Stimulated activated memory B cell treated with anti-CD40 and anti-IgM and Interleukin-4, amounts not matched to agents 10 μg/mL and 1 μg/mL and 100 μg/mL, for 72 hours (primary cell): ENCODE measurements at regions not wholly inside any gene's neighbourhood (a gene's known extent, or its start where the extent isn't known, plus 50 kb on each side); places are given as distances from the start of the nearest gene placed in this dataset.
A peak's percentile ranks its signal among the peaks of the same experiment; 100 is the strongest.
"Not testable (repeated sequence)": the region's sequence is repeated elsewhere in the genome, so short reads cannot be mapped to it uniquely, and the experiment has no call there.

Experiments
- ATAC-seq: fragments of 150-1000 bp; cut with Tn5 transposase; 2 replicates; pipeline ENCODE4 v1.10.0; 2021
- H3K27ac Mint-ChIP-seq: one replicate; pipeline ENCODE4 v1.8.0; 2022; ENCODE audit warnings: mild to moderate bottlenecking, mixed read lengths
- H3K27me3 Mint-ChIP-seq: one replicate; pipeline ENCODE4 v1.8.0; 2022; ENCODE audit warnings: mixed read lengths
- H3K36me3 Mint-ChIP-seq: one replicate; pipeline ENCODE4 v1.8.0; 2022; ENCODE audit warnings: mixed read lengths
- H3K4me1 Mint-ChIP-seq: one replicate; pipeline ENCODE4 v1.8.0; 2022; ENCODE audit warnings: mixed read lengths
- H3K4me3 Mint-ChIP-seq: one replicate; pipeline ENCODE4 v1.8.0; 2022; ENCODE audit warnings: mild to moderate bottlenecking, moderate library complexity, mixed read lengths
- H3K9me3 Mint-ChIP-seq: one replicate; pipeline ENCODE4 v1.8.0; 2022; ENCODE audit warnings: mixed read lengths

DNA sequence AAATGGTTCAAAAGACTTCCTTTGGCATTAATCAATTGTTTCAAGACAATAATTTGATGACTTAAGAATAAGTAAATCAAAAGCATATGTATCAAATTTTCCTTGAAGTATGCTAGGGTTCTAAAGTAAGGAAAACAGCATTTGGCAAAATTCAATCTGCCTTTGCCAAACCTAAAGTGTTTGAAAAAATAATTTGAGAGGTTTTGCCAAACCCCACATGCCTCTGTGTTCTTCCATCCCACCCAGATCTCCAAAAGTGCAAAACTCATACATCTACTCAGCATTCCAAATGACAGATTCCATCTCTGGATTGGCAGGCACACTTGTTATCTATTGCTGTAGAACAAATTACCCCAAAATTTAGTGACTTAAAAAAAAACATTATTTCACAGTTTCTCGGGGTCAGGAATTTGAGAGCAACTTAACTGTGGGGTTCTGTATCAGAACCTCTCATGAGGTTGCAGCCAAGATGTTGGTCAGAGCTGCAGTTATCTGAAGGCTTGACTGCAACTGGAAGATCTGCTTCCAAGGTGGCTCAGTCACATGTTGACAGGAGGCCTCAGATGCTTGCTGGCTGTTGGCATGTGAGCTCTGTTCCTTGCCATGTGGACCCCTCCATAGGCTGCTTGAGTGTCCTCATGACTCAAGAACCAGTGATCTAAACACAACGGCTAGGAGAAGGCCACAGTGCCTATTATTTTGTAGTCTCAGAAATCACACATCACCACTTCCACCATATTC, 100.6 kb upstream of the ARHGAP42 start:
- Mint-ChIP-seq H3K4me1 (peaks cover 9% of the 10 kb centered on the region), H3K9me3 (peaks cover 3% of the 10 kb centered on the region), H3K36me3 (no peaks in the 10 kb centered on the region), H3K27me3 (peaks cover 28% of the 10 kb centered on the region), H3K27ac (no peak overlapping the region), H3K4me3 (no peak overlapping the region)
- no peak for ATAC-seq

DNA sequence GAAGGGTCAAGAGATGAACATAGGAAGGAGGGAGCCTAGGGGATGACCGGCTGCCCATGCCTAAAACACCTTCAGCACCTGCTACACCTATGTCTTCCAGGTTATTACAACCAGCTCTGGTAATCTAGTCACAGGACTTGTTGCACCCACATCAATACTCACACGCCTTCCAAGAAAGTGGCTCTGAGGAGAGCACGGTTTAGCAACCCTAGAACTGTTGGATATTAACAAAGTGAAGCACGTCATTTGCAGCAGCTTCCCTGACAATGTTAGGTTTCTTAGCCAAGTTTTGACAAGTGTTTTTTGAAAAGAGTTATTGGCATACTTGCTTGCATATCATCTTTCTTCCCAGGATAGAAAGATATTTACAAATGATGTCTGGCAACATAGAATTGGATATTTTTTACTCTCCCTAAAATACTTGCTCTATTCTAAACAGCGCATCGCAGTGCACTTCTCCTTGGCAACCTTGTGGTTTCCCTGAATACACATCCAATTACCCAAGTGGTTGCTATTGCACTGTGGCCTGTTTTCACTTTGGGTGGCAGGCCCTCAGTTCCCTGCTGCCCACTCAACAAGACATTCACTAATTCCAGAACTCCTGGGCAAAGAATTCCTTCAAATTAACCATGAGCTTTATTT, 94.3 kb upstream of the ARHGAP42 start:
- H3K27me3 Mint-ChIP-seq, result peaks cover 45% of the 10 kb centered on the region
- H3K9me3 Mint-ChIP-seq, result no peaks in the 10 kb centered on the region
- no peaks in the 10 kb centered on the region for H3K36me3 Mint-ChIP-seq
- no peak for ATAC-seq
- H3K4me3 Mint-ChIP-seq, result no peak overlapping the region
- peaks cover 7% of the 10 kb centered on the region for H3K4me1 Mint-ChIP-seq
- H3K27ac Mint-ChIP-seq, result no peak overlapping the region

DNA sequence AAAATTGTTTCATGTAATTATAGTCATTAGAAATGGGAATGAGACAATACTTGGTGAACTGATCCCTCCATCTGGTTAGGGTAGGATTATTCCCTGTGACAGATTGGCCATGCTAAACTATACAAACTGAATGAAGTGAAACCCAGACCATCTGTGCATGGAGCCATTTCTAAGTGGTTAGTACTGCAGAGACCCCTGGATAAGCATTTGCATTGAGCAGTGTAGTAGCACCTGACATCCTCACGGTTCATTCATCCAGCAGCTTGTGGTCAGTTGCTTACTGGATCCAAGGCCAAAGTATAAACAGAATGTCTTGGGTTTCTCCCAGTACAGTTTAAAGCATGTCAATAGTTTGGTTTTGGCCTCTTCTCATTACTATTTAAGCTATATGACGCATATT, 93.8 kb upstream of the ARHGAP42 start:
- Mint-ChIP-seq H3K4me1 (peaks cover 1% of the 10 kb centered on the region), H3K4me3 (no peak overlapping the region), H3K27me3 (peaks cover 44% of the 10 kb centered on the region), H3K36me3 (no peaks in the 10 kb centered on the region), H3K27ac (no peak overlapping the region), H3K9me3 (no peaks in the 10 kb centered on the region)
- ATAC-seq, result no peak

DNA sequence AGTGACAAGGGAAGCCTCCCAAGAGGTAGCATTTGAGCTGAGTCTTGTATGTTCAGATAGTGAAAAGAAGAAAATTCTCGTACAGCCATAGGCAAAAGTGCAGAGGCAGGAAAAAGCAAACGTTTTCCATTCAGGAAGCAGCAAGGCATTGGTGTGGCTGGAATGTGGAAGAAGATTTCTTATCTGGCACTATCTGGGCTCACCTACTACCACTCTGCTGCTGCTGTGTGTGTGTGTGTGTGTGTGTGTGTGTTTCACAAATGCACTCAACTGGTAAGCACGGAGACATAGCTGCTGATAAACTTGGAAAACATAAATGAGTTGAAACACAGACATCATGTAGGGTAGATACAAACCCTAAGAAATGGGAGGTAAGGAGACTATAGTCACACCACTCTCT, 92.8 kb upstream of the ARHGAP42 start:
- no peak overlapping the region for H3K27ac Mint-ChIP-seq
- no peak for ATAC-seq
- H3K4me1 Mint-ChIP-seq, result no peaks in the 10 kb centered on the region
- H3K9me3 Mint-ChIP-seq, result no peaks in the 10 kb centered on the region
- H3K27me3 Mint-ChIP-seq, result peaks cover 42% of the 10 kb centered on the region
- H3K36me3 Mint-ChIP-seq, result no peaks in the 10 kb centered on the region
- no peak overlapping the region for H3K4me3 Mint-ChIP-seq

DNA sequence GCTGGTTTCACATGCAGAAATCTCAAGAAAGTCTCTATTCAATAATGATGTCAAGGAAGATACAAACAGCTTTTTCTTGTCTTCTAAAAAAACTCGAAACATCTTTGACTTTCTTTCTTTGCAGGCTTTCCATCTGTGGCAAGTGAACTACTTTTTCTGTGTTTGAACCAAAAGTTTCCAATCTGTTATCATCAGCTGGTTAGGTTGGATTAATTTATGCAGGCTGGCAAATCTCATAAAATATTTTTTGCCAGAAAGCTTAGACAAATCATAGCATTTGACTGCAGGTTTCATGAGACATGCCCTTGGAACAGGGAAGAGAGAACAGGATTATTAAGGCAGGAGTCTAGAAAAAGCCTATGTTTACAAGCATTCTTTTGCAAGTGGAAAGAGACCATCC, 86.1 kb upstream of the ARHGAP42 start:
- peaks cover 3% of the 10 kb centered on the region for H3K9me3 Mint-ChIP-seq
- no peak for ATAC-seq
- H3K4me3 Mint-ChIP-seq, result no peak overlapping the region
- H3K4me1 Mint-ChIP-seq, result no peaks in the 10 kb centered on the region
- H3K36me3 Mint-ChIP-seq, result no peaks in the 10 kb centered on the region
- H3K27me3 Mint-ChIP-seq, result peaks cover 13% of the 10 kb centered on the region
- no peak overlapping the region for H3K27ac Mint-ChIP-seq

DNA sequence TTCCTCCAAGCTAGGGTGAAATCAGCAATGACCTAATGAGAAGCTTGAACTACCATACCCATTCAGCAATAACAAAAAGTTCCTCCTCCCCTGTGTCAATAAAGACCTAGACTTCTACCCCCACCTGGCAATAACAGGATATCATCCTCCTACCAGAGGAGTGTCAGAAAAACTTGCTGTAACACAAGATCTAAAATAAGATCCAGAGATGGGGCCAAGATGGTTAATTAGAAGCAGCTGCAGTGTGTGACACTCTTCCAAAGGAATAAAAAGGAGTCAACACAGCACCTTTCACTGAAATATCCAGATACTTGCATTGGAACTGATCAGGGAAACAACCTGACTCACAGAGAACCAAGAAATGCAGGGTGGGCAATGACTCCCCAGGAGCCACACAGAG, 84.4 kb upstream of the ARHGAP42 start:
- no peak overlapping the region for H3K27ac Mint-ChIP-seq
- peaks cover 5% of the 10 kb centered on the region for H3K27me3 Mint-ChIP-seq
- no peaks in the 10 kb centered on the region for H3K4me1 Mint-ChIP-seq
- H3K9me3 Mint-ChIP-seq, result peaks cover 3% of the 10 kb centered on the region
- H3K36me3 Mint-ChIP-seq, result no peaks in the 10 kb centered on the region
- no peak overlapping the region for H3K4me3 Mint-ChIP-seq
- no peak for ATAC-seq

DNA sequence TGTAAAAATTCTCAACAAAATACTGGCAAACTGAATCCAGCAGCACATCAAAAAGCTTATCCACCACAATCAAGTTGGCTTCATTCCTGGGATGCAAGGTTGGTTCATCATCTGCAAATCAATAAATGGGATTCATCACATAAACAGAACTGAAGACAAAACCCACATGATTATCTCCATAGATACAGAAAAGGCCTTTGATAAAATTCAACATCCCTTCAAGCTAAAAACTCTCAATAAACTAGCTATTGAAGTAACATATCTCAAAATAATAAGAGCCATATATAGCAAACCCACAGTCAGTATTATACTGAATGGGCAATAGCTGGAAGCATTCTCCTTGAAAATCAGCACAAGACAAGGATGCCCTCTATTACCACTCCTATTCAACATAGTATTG, 79.3 kb upstream of the ARHGAP42 start:
- ATAC-seq, H3K27ac Mint-ChIP-seq, H3K36me3 Mint-ChIP-seq, H3K27me3 Mint-ChIP-seq, H3K4me3 Mint-ChIP-seq: not testable (repeated sequence)
- peaks cover 12% of the 10 kb centered on the region for H3K9me3 Mint-ChIP-seq
- peaks cover 17% of the 10 kb centered on the region for H3K4me1 Mint-ChIP-seq

DNA sequence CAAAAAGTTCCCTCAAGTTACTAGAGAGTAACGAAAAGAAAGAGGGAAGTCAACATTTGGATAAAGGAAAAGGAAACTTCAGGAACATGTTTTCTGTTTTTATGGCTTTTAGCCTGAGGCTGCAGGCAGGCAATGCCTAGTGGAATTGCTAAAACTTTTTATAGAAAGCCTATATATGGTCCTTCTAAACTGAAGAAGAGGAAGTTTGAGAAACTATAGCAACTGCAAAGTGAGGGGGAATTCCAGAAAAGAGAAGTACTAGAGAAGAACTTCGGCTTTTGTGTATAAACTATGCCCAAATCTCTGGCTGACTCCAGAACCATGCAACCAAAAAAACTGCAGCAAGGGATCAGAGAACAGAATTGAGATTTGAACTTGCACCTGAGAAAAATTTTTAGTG, 74.3 kb upstream of the ARHGAP42 start:
- H3K4me1 Mint-ChIP-seq, result peaks cover 37% of the 10 kb centered on the region
- H3K27ac Mint-ChIP-seq, result no peak overlapping the region
- peak; percentile 91 for ATAC-seq
- no peak overlapping the region for H3K4me3 Mint-ChIP-seq
- H3K36me3 Mint-ChIP-seq, result peaks cover 6% of the 10 kb centered on the region
- peaks cover 12% of the 10 kb centered on the region for H3K9me3 Mint-ChIP-seq
- H3K27me3 Mint-ChIP-seq, result no peaks in the 10 kb centered on the region

DNA sequence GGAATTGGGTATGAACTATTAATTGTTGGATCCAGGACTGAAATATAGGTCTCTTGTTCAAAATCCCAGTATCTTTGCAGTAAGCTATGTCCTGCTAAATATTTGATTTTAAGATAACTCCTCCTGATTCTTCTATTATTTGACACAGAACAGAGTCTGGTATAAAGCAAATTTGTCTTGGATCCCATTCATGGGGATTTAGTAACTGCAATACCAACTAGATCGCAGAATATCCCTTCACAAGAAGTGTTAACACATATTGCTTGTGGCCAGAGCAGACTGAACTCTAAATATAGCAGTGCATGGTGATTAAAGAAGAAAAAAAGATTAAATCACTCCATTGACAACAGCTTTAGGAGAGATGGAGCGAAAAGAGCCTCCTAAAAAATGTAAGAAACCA, 68.2 kb upstream of the ARHGAP42 start:
- Mint-ChIP-seq H3K36me3 (peaks cover 12% of the 10 kb centered on the region), H3K27ac (no peak overlapping the region)
- ATAC-seq, result no peak

DNA sequence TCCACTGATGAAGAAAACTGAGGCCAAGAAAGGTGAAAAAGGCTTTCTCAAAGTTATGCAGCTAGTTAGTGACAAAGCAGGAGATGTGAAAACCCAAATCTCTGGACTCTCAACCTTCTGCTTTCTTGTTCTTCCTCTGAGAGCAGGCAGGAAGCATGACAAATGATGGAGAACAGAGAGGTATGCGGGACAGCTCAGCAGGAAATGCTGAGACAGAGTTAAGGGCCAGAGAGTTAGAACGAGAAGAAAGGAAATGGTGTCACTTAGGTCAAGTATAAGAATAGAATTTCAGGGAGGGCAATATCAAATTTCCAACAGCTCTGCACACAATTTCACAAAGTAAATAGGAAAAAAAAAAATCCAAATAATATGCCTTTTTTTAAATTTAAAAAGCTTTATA, 67.6 kb upstream of the ARHGAP42 start:
- H3K27ac Mint-ChIP-seq, result no peak overlapping the region
- H3K4me3 Mint-ChIP-seq, result no peak overlapping the region
- no peaks in the 10 kb centered on the region for H3K27me3 Mint-ChIP-seq
- H3K9me3 Mint-ChIP-seq, result peaks cover 21% of the 10 kb centered on the region
- peaks cover 16% of the 10 kb centered on the region for H3K4me1 Mint-ChIP-seq
- H3K36me3 Mint-ChIP-seq, result peaks cover 17% of the 10 kb centered on the region
- no peak for ATAC-seq

More for the DNA sequence above, 68.2 kb upstream of the ARHGAP42 start:
- Mint-ChIP-seq H3K4me1 (peaks cover 16% of the 10 kb centered on the region), H3K4me3 (no peak overlapping the region), H3K9me3 (peaks cover 17% of the 10 kb centered on the region), H3K27me3 (no peaks in the 10 kb centered on the region)

DNA sequence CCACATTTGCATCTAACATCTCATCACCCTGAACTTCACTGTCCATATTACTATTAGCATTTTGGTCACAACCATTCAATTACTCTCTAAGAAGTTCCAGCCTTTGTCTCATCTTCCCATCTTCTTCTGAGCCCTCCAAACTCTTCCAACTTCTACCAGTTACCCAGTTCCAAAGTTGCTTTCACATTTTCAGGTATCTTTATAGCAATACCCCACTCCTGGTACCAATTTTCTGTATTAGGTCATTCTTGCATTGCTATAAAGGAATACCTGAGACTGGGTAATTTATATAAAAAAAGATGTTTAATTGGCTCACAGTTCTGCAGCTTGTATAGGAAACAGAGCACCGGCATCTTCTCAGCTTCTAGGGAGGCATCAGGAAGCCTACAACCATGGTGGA, 64.7 kb upstream of the ARHGAP42 start:
- H3K36me3 Mint-ChIP-seq, result peaks cover 20% of the 10 kb centered on the region
- no peak overlapping the region for H3K4me3 Mint-ChIP-seq
- H3K27ac Mint-ChIP-seq, result no peak overlapping the region
- no peak for ATAC-seq
- H3K27me3 Mint-ChIP-seq, result no peaks in the 10 kb centered on the region
- H3K4me1 Mint-ChIP-seq, result peaks cover 6% of the 10 kb centered on the region
- peaks cover 22% of the 10 kb centered on the region for H3K9me3 Mint-ChIP-seq

DNA sequence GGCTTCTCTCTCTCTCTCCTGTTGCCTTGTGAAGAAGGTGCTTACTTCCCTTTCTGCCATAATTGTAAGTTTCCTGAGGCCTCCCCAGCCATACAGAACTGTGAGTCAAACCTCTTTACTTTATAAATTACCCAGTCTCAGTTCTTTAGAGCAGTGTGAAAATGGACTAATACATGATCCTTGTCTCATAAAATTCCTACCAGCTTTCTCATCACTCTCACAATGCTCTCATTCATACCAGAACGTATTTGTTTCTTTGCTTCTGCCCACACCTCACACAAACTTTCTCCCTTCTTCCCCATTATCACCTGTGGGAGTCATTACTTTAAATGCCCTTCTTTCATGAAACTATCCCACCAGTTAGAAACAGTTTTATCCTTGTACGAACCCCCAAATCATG, 62.7 kb upstream of the ARHGAP42 start:
- Mint-ChIP-seq H3K27ac (no peak overlapping the region), H3K4me3 (no peak overlapping the region), H3K36me3 (peaks cover 20% of the 10 kb centered on the region), H3K9me3 (peaks cover 22% of the 10 kb centered on the region), H3K27me3 (no peaks in the 10 kb centered on the region), H3K4me1 (peaks cover 4% of the 10 kb centered on the region)
- no peak for ATAC-seq

DNA sequence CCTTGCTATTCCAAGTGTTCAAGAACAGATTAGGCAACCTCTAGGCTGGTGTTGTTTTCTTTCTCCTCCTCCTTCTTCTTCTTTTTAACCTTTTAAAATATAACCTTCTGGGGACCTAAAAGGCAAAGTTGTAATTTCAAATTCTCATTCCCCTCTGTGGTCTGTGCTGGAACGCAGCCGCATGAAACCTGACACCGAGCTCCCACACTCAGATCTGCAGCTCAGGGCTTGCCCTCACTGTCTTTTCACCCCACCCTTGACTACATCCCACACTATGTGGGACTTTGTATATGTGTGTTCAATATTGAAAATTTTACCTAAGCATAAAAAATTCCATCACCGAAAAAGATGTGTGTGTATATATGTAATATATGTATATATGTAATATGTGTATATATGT, 62.0 kb upstream of the ARHGAP42 start:
- Mint-ChIP-seq H3K27ac (no peak overlapping the region), H3K27me3 (no peaks in the 10 kb centered on the region), H3K36me3 (peaks cover 20% of the 10 kb centered on the region), H3K9me3 (peaks cover 22% of the 10 kb centered on the region), H3K4me3 (no peak overlapping the region), H3K4me1 (no peaks in the 10 kb centered on the region)
- no peak for ATAC-seq

DNA sequence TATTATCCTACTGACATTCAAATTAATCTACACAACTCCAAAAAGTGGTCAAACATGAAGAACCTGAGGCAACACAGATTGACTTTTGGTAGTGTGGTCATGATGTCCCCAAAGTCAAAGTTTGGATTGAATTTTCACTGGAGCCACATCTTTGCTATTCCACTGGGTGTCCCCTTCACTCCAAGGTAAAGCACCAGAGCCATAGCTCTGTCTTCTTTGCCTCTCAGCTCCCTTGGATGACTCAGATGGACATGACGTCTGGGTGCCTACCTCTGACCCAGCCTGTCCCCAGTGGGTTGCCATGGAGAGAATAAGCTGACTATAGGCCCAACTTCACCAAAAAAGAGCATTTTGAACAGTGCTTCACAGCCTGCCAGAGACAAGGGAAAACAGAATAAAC, 57.4 kb upstream of the ARHGAP42 start:
- no peak for ATAC-seq
- H3K27ac Mint-ChIP-seq, result no peak overlapping the region
- H3K4me1 Mint-ChIP-seq, result no peaks in the 10 kb centered on the region
- no peaks in the 10 kb centered on the region for H3K9me3 Mint-ChIP-seq
- no peaks in the 10 kb centered on the region for H3K27me3 Mint-ChIP-seq
- H3K36me3 Mint-ChIP-seq, result peaks cover under 1% of the 10 kb centered on the region
- no peak overlapping the region for H3K4me3 Mint-ChIP-seq

DNA sequence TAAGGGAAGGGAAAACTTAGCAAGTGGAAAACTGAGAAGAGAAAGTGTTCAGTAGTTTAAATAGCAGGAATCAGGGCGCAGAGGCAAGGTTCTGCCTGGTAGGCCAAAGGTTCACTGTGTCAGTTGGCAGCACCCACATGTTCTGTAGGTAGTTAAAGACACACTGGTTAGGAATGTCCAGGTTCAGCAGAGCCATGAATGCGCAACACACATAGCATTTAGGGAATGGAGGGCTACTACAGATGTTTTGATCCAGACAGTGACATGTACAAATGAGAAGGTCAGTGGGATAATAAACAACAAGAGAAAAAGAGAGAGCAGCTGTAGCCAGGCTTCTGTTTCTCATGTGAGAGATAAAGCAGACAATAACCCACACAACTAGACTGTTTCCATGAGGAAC, 56.2 kb upstream of the ARHGAP42 start:
- no peak for ATAC-seq
- Mint-ChIP-seq H3K4me1 (no peaks in the 10 kb centered on the region), H3K27ac (no peak overlapping the region), H3K9me3 (no peaks in the 10 kb centered on the region), H3K4me3 (no peak overlapping the region), H3K36me3 (no peaks in the 10 kb centered on the region), H3K27me3 (no peaks in the 10 kb centered on the region)

DNA sequence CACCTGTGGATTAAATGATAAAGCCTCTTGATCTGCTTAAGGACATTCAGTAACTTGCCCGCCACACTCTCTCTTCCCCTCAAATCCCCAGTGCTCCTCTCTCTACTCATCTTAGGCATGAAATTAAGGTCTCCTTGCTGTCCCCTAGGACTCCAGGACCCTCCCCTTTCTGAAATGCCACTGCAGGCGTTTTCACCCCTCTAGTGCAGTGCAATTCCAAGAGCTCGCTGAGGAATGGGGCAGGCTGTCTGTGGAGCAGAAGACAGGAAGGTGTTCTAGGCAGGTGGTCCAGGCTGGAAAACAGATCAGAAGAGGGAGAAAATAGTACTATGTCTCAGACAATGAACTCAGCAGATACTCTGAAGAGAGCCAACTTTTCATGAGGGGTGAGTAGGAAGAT, 55.8 kb upstream of the ARHGAP42 start:
- no peak for ATAC-seq
- H3K27ac Mint-ChIP-seq, result no peak overlapping the region
- H3K9me3 Mint-ChIP-seq, result no peaks in the 10 kb centered on the region
- no peaks in the 10 kb centered on the region for H3K27me3 Mint-ChIP-seq
- H3K36me3 Mint-ChIP-seq, result no peaks in the 10 kb centered on the region
- H3K4me3 Mint-ChIP-seq, result no peak overlapping the region
- no peaks in the 10 kb centered on the region for H3K4me1 Mint-ChIP-seq
